HG02981 (cell line): ENCODE measurements at regions not wholly inside any gene's neighbourhood (a gene's known extent, or its start where the extent isn't known, plus 50 kb on each side); places are given as distances from the start of the nearest gene placed in this dataset.
"Not testable (repeated sequence)": the region's sequence is repeated elsewhere in the genome, so short reads cannot be mapped to it uniquely, and the experiment has no call there.

Experiments used
- ATAC-seq: cut with Tn5 transposase; IDR thresholded peaks from one replicate; pipeline ENCODE4 v1.9.1; 2021; ENCODE audit warnings: mild to moderate bottlenecking, moderate library complexity; ENCODE audit not compliant: unreplicated experiment

DNA sequence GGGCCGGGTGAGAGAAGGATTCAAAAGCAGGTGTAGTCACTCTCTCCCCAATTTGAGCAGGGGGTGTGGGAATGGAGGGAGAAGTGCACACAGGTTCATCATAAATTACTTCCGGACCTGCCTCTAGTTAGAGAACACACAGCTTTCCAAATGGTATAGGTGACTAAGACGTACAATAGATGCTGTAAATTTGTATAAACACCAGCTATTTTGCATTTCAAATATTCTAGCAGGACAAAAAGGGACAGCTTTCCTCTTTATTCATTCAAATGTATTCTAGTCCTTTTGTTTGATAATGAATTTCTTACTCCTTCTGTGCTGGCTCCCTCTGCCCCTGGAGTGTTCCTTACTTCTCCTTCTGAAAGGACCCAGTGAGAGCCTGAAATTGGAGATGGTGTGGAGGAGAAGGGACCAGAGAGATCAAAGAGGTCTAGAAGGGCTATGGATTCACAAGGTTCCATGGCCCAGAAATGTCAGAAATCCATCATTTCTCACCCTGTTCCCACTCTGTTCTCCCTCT is 53.2 kb upstream of the SH3BP4 start:
- no peak for ATAC-seq

DNA sequence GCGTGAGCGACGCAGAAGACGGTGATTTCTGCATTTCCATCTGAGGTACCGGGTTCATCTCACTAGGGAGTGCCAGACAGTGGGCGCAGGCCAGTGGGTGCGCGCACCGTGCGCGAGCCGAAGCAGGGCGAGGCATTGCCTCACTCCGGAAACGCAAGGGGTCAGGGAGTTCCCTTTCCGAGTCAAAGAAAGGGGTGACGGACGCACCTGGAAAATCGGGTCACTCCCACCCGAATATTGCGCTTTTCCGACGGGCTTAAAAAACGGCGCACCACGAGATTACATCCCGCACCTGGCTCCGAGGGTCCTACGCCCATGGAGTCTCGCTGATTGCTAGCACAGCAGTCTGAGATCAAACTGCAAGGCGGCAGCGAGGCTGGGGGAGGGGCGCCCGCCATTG is 63.4 kb upstream of the SH3BP4 start:
- not testable (repeated sequence) for ATAC-seq

DNA sequence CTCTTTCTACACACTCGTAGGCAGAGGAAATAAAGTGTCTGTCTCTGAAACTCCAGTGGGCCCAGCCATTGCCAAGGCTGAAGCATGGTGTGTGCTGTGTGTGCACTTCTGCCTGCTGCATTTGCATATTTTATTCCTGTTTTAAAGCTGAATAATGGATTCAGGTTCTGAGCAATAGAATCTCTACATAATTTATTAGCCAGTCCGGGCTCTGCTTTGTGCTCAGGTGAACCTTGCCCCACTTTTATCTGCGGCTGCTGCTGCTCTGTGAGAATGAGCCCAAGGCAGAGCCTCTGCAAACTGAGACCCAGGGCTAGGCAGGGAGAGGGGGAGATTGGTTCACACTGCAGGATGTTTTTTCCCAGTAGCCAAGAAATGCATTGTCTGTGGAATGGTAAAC is 64.6 kb upstream of the SH3BP4 start:
- no peak for ATAC-seq

DNA sequence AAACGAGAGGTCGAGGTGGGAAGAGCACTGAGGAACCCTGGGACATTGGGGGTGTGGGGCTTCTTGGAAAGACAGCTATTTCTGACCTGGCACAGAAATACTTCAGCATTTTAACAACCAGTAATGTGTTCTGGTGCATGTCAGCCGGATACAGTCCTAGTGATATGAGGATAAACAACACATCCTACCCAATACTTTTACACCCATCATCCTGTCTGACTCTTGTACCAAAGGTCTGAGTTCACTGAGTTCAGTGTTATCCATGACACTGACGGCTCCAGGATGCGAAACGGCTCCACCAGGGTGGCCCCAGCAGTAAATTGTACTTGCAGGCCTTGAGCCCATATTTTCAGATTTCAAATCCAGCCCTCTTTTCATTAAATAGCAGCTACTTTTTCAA is 65.9 kb upstream of the SH3BP4 start:
- no peak for ATAC-seq

DNA sequence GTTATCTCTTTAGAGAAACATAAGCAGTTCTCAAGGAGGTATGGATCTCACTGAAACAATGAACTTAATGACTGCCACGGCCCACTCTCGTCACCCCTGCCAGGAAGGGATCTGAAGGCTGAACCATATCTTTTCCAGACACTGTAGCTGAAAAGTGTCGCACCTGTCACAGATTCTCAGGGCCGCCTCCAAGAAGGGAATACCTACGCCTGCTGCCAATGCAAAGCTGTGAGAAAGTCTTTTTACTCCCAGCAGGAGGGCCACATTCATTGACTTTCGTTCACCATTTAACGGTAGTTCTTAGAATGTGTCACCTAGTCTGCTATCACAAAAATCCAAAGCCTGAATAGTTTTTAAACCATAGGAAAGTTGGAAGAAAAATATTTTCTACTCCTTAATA is 66.7 kb upstream of the SH3BP4 start:
- ATAC-seq, result no peak

DNA sequence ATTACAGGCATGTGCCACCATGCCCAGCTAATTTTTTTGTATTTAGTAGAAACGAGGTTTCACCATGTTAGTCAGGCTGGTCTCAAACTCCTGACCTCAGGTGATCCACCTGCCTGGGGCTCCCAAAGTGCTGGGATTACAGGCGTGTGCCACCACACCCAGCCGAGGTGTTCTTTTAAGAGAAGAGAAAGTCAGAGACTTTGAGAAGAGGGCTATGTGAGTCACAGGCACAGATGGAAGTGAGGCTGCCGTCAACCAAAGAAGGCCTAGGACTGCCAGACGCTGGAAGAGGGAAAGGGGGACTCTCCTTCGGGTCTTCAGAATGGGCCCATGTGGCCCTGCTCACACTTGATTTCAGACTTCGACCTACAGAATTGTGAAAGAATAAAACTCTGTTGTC is 67.2 kb upstream of the SH3BP4 start:
- no peak for ATAC-seq

DNA sequence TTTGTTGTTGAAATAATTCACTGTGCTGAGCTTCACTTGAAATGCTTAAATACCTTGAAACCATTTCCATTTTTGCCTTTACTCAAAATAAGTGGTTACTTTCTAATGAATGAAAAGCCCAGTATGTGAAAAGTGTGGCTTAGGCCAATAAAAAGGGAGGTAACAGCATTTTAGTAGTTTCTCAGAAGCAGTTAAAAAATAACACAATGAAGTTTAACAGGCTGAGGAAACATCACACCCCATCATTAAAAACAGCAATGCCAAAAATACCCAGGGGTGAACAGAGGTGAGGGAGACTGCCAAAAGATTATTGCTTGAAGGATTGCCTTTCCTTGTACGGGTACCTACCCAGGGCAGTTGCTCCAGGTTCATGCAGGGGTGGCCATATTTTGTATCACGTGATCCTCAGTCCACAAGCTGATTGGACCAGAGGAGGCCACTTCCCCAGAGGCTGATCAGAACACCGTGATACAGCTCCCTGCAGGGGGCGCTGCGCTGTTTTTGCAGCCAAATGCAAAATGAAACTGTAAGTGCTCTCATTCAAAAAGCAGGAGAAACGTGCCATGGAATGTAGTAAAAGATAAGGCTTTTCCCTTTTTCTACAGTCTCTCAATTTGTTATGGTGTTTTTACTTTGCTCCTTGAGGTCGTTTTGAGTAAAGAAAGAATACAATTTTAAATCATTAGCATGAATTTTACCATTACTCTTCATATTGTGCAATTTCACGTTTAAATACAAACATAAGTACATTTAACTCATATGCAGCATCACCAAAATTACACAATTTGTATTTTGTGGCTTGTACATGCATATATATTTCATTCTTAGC is 70.2 kb upstream of the SH3BP4 start:
- ATAC-seq, result no peak

DNA sequence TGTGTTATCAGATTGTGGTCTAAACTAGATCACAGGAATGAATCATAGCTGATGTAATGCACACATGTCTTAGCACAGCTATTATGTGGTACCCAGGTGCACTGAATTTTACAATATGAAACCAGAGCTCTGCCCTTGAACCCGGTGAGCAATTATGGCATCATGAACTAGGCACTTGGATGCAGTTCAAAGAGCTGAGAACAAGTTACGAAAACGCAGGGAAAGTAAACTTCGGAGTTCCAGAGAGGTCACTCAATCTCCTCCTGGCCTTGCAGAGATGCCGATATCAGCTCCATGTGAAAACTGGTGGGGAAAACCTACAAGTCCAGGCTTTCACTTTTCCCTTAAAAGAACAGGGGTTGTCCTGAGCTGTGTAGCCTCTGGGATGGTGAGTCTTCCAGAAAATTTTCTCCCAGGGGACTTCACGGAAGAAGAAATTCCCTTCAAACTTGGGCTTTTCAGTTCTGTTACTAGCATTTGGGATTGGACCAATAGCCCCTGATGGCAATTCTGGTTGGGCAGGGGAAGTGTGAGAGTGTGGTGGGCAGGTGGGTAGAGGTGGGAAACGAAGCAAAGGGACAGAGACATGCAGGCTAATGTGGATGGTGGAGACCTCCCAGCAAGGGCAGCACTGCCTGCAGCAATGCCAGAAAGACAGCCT is 71.1 kb upstream of the SH3BP4 start:
- ATAC-seq, result no peak

DNA sequence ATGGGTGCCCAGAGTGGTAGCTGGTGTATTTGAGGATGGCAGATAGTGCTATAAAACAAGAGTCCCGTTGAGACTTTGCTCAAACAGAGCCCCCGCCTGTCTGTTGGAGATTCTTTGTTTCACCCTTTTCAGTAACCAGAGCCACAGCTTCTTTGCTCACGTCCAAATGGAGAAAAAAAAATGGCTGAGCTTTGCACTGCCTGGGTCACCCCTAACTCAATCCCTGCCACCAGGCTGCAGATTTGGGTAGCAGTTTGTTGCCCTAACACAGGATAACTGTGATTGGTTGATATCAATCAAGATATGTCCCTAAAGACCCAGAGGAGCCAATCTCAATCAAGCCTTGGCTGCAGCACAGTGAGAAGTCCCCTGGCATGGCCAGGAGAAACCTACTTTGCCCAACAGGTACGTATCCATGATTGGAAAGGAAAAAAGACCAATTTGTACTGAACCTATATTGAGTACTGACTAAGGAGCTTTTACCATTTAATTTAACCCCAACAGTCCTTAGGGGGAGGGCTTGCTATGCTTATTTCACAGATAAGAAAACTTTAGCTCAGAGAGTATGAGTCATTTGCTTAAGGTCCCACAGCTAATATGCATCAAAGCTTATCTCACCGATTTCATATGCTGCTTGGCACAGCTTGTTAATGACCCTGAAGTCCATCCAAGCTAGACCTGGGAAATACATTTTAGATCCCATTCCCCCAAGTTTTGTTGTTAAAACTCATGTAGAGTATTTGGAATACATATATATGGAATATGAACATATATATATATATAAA is 72.0 kb upstream of the SH3BP4 start:
- ATAC-seq, result no peak

DNA sequence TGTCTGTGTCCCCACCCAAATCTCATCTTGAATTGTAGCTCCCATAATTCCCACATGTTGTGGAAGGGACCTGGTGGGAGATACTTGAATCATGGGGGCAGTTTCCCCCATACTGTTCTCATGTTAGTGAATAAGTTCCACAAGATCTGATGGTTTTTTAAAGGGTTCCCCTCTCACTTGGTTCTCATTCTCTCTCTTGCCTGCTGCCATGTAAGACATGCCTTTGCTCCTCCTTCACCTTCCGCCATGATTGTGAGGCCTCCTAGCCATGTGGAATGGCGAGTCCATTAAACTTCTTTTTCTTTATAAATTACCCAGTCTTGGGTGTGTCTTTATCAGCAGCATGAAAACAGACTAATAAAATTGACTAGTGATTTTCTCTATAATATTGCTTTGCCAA is 75.2 kb upstream of the SH3BP4 start:
- not testable (repeated sequence) for ATAC-seq

DNA sequence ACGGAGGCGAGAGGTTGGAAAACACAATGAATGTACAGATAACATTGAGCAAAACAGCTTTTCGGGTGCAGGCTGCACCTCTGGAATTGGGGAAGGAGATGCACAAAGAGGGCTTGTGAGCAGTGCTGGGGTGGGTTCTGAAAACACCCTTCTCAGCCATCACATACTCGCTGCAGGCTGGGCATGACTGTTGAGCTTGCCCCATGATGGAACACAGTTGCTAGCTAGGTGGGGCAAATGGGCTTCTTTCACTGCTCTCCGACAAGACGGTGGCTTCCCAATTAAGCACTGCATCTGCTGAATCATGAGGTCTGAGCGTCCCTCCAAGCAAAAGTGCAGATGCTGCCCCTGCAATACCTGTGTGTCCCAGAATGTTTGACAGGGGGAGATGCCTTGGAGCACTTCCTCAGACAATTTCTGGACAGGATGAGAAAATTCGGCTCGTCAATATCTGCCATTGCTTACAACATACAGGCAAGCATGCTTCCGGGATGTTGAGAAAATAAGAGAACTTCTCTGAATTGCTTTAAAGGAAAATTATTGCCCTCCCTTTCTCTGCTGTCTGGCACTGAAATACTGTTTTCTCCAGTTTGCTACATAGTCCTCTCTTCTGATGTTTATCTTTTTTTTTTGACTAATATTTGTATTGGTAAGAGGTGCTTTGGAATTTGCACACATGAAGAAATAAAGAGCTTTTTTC is 77.3 kb upstream of the SH3BP4 start:
- ATAC-seq, result no peak

DNA sequence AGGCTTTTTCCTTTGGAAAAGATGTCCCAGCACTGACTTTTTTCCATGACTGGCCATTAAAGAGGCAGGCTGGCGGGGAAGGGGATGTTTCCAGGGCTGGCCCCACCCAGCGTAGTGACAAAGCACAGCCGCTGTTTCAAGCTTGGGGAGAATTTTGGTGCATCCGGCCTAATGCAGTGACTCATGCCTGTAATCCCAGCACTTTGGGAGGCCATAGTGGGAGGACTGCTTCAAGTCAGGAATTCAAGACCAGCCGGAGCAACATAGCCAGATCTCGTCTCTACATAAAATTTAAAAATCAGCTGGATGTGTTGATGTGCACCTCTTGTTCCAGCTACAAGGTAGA is 78.0 kb upstream of the SH3BP4 start:
- no peak for ATAC-seq

DNA sequence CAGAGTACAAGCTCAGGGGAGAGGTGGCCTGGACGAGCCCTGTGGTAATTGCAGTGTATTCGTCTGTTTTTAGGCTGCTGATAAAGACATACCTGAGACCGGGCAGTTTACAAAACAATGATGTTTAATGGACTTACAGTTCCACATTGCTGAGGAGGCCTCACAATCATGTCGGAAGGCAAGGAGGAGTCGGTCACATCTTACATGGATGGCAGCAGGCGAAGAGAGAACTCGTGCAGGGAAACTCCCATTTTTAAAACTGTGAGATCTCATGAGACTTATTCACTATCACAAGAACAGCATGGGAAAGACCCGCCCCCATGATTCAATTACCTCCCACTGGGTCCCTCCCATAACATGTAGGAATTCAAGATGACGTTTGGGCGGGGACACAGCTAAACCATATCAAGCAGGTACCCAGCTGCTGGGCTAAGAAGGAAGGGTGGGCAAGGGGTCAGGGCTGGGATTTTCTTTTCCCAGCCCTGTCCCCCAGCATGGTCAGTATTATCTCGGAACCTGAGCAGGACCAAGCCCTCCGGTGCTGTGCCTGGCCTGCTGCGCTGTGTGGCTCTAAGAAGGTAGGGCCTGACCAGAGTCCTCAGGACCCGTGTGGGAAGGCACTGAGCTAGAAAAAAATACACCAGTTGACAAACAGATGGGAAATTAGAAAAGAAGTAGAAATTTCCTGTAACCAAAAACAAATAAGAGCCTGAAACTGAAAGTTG is 78.6 kb upstream of the SH3BP4 start:
- ATAC-seq, result no peak

DNA sequence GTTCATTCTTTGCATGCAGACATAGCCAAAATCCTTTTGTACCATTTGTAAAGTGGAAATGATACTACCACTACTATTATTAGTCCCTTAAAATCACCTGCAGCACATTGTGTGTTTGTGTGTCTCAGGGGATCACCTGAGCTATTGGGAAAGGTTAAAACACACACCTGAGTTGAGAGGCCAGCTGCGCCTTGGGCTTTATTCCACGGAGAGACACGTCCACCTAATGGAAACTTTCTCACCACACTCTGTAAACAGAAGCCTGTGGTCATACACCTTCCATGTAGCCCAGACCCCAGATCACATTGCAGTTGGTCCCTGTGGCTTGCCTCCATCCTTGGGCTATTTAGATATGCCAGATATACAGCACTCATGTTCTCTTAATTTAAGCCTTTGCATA is 81.8 kb upstream of the SH3BP4 start:
- no peak for ATAC-seq

DNA sequence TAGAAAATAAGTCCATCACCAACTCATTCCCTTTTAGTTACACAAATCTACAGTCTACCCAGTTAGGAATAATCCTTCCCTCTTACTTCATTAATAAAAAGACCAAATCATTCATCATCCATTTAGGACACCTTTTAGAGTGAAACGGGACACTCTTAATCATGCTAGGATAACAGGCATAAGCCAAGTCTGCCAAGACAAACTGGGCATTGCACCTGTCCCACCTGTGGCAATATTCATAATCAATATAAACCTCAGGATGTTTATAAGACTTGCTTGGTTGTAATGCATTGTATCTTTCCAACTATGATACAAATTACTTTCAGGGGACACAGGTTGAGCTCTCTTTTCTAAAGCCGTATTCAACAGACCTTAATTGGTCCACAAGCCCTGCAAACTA is 82.7 kb upstream of the SH3BP4 start:
- ATAC-seq, result no peak

DNA sequence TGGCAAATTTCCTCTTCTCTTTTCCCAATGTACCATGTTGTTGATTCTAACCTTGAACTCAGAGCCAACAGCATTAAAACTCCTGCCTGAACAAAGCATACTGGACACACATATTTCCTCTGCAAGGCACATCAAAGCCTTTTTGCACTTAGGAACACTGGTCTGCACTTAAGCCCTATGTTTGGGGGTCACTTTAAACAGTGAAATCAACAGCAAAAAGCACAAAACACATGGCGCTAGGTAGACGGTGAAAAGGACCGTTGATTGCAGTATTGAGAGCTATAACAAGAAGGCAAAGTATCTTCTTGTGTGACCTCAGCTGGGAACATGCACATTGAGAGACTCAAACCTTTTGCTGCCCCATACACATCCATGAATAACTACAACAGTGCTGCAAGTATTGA is 83.9 kb upstream of the SH3BP4 start:
- ATAC-seq, result no peak

DNA sequence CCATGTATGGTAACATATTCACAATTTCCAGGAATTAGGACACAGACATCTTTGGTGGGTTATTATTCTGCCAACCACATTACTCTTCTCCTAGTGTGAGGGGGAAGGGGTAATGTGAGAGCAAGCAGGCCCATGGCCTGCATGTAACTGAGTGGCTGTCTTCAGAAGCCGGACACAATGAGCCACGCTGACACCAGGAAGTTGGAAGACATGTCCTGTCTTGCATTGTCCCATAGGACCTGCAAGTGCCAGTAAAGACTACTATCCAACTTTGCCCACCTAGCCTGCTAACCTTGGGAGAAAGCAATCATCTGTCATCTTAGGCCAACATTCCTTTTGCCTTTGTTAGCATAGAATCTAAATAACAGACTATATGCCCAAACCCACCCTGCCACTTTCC is 86.2 kb upstream of the SH3BP4 start:
- ATAC-seq, result no peak

DNA sequence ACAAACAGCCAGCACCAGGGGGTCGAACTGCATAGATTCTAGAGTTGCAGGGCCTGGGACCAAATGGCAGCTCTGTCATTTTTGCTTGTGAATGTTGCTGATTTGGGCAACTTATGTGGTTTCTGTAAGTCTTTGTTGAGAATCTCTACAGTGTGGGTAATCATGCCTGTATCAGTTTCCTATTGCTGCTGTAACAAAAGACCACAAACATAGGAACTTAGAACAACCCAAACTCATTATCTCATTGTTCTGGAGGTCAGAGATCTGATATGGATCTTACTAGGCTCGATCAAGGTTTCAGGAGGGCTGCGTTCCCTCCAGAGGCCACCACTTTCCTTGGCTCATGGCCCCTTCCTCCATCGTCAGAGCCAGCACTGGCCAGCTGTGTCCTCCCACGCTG is 86.8 kb upstream of the SH3BP4 start:
- no peak for ATAC-seq

DNA sequence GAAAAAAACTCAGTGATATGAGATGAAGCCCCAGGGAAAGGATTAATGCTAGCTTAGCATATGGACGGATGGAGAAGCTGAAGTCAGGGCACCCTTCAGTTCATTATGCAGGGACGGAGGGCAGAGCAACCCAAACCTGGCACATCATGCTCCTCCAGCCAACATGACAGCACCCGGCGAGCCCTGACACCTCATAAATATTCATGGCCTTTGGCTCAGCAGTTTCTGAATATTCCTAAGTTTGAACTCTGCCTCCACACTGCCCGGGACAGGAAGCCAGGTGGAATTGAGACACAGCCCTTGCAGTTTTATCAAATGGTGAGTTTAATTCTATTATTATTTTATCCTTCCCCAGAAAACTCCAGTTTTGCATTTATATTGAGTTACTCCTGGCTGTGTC is 87.3 kb upstream of the SH3BP4 start:
- no peak for ATAC-seq
